ENCODE measurements at regions not wholly inside any gene's neighbourhood (a gene's known extent, or its start where the extent isn't known, plus 50 kb on each side); places are given as distances from the start of the nearest gene placed in this dataset.

DNA sequence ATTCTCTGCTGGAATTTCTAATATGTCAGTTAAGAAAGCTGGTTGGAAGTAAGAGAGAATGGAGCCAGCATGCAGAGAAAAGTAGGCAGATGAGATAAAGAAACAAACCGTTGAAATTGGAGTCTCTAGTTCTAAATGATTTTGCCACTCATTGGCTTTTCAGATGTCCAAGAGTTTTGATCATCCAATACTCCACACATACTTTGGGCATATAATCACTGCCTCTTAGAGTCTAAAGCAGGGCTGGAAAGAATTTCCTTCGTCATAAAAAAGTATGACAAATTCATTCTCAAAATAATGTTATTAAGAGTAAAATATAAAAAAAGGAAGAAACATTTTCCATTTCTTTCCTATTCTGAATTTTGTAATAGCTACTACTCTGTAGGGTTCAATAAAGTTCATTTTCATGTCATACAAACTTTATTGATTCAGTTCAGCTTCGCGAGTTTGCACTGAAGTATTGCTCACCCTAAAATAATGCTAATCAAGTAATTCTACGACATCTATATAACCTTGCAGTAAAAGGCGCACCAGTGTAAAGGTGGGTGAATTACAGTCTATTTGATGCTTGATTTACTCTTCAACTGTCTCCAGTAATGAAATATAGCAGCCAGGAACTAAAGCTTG, 1556.6 kb downstream of the NCAM2 start:
- H3K9me3 ChIP-seq (ENCODE audit: control insufficient read depth, low read length): no peaks in the 10 kb centered on the region
- H3K36me3 ChIP-seq (ENCODE audit: control insufficient read depth, insufficient read depth, low read length): no peaks in the 10 kb centered on the region
- H3K27ac ChIP-seq (ENCODE audit: insufficient read depth, low read depth, low read length, poor library complexity, severe bottlenecking): no peak overlapping the region
- 91% methylated on average over 5 of the region's 6 CpGs for WGBS, 2 experiments
- H3K4me1 ChIP-seq (ENCODE audit: control insufficient read depth, insufficient read depth, low read length): no peaks in the 10 kb centered on the region
- H3K27me3 ChIP-seq (ENCODE audit: control insufficient read depth, insufficient read depth, low read length, poor library complexity, severe bottlenecking): no peaks in the 10 kb centered on the region
- H3K4me3 ChIP-seq (ENCODE audit: insufficient read depth, low read depth, low read length): no peak overlapping the region

DNA sequence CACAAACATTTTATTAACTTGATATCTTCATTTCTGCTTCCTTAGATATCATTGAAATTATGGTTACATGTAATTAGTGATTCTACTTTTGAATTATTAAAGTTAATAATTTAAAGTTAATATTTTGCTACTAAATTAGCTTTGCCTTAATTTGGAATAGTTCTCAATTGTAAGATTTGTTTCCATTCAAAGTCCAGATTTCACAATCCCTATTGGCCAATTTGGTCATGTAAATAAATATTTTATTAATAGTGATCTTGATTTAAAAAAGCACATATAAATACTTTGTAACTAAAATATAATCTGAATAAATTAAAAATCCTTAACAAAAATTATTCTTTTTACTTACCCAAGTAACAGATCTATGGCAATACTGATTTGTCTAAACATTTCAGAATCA, 1558.6 kb downstream of the NCAM2 start:
- no peak overlapping the region for H3K27ac ChIP-seq (ENCODE audit: insufficient read depth, low read depth, low read length, poor library complexity, severe bottlenecking)
- H3K4me1 ChIP-seq (ENCODE audit: control insufficient read depth, insufficient read depth, low read length): no peaks in the 10 kb centered on the region
- H3K9me3 ChIP-seq (ENCODE audit: control insufficient read depth, low read length): no peaks in the 10 kb centered on the region
- no peak overlapping the region for H3K4me3 ChIP-seq (ENCODE audit: insufficient read depth, low read depth, low read length)
- H3K27me3 ChIP-seq (ENCODE audit: control insufficient read depth, insufficient read depth, low read length, poor library complexity, severe bottlenecking): no peaks in the 10 kb centered on the region
- no peaks in the 10 kb centered on the region for H3K36me3 ChIP-seq (ENCODE audit: control insufficient read depth, insufficient read depth, low read length)

DNA sequence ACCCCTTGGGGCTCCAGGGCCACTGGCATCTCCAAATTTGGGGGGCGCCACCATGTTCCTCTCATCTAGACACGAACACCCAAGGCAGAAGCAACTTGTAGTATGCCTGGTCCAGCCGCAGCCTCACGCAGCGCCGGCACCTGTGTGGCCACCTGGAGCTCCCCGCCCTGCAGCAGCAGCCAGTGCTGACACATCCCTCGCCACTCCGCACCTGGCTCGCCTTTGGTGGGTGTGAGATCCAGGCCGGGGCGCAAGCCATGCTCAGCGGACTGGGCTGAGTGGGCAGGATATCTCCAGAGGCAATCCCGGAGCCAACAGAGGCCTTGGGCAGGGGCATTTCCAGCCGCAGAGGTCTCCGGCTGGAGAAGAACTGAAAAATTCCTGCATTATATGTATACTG, 1563.7 kb downstream of the NCAM2 start:
- 87 to 89% methylated on average over 16 of the region's 16 CpGs for WGBS, 2 experiments
- H3K9me3 ChIP-seq (ENCODE audit: control insufficient read depth, low read length): no peaks in the 10 kb centered on the region
- H3K4me1 ChIP-seq (ENCODE audit: control insufficient read depth, insufficient read depth, low read length): no peaks in the 10 kb centered on the region
- H3K36me3 ChIP-seq (ENCODE audit: control insufficient read depth, insufficient read depth, low read length): no peaks in the 10 kb centered on the region
- H3K27me3 ChIP-seq (ENCODE audit: control insufficient read depth, insufficient read depth, low read length, poor library complexity, severe bottlenecking): no peaks in the 10 kb centered on the region
- H3K27ac ChIP-seq (ENCODE audit: insufficient read depth, low read depth, low read length, poor library complexity, severe bottlenecking): no peak overlapping the region
- H3K4me3 ChIP-seq (ENCODE audit: insufficient read depth, low read depth, low read length): no peak overlapping the region

DNA sequence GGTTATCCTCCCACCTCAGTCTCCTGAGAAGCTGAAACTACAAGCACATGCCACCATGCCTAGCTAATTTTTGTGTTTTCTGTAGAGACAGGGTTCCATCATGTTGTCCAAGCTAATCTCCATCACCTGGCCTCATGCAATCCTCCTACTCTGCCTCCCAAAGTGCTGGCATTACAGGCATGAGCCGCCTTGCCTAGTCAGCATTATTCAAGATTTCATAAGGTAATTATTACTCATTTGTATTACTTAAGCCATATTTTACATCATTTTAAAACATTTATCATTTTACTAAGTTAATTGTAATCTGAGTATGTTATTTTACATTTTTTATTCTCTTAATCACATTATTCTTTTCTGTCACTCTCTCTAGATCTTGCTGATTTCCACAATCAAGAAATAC, 1575.6 kb downstream of the NCAM2 start:
- WGBS, 2 experiments: 88 to 100% methylated on average over 1 of the region's 1 CpG
- Histone ChIP-seq H3K4me1 (ENCODE audit: control insufficient read depth, insufficient read depth, low read length) (peaks cover 3% of the 10 kb centered on the region), H3K27ac (ENCODE audit: insufficient read depth, low read depth, low read length, poor library complexity, severe bottlenecking) (no peak overlapping the region), H3K4me3 (ENCODE audit: insufficient read depth, low read depth, low read length) (no peak overlapping the region), H3K36me3 (ENCODE audit: control insufficient read depth, insufficient read depth, low read length) (no peaks in the 10 kb centered on the region), H3K27me3 (ENCODE audit: control insufficient read depth, insufficient read depth, low read length, poor library complexity, severe bottlenecking) (peaks cover 15% of the 10 kb centered on the region), H3K9me3 (ENCODE audit: control insufficient read depth, low read length) (no peaks in the 10 kb centered on the region)

DNA sequence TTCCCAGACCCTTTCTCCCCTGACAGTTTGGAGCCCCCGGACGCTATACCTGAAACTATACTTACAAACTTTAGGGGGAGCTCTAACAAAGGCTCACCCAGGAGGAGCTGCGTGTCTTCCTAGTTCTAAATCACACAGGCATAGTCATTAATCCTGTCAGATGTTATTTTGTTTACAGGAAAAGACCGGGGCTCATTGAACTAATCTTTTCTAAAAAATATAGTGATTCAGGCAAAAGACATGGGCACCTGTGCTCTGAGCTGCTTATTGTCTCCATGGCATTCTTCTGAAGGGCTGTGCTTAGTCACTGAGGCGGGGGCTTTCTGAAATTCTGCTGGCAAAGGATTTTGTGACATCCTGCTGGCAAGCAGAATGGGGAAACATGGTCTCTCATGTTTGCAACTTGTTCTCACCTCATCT, 1577.0 kb downstream of the NCAM2 start:
- H3K27me3 ChIP-seq (ENCODE audit: control insufficient read depth, insufficient read depth, low read length, poor library complexity, severe bottlenecking): peaks cover 15% of the 10 kb centered on the region
- H3K4me1 ChIP-seq (ENCODE audit: control insufficient read depth, insufficient read depth, low read length): peaks cover 3% of the 10 kb centered on the region
- no peak overlapping the region for H3K4me3 ChIP-seq (ENCODE audit: insufficient read depth, low read depth, low read length)
- H3K36me3 ChIP-seq (ENCODE audit: control insufficient read depth, insufficient read depth, low read length): no peaks in the 10 kb centered on the region
- WGBS, 2 experiments: 6 to 10% methylated on average over 5 of the region's 5 CpGs
- H3K27ac ChIP-seq (ENCODE audit: insufficient read depth, low read depth, low read length, poor library complexity, severe bottlenecking): peak overlapping the region; percentile 6
- H3K9me3 ChIP-seq (ENCODE audit: control insufficient read depth, low read length): no peaks in the 10 kb centered on the region

DNA sequence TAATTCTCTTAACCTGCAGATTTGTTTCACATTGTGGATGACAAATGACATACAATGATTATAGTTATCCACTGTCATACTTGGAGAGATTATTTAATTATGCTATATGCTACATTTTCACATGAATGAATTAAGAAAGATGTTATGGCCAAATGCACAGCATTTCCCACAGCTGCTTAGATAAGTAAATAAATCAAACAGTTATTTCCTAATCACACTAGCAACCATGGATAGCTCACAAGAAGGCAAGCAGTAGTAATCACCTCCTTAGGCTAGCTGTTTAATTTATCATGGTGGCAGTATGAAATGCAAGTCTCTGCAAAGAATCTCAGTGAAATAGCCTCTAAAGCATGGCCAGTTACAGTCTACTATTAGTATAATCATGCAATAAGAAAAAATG, 1581.5 kb downstream of the NCAM2 start:
- no peak overlapping the region for H3K4me3 ChIP-seq (ENCODE audit: insufficient read depth, low read depth, low read length)
- peaks cover 2% of the 10 kb centered on the region for H3K4me1 ChIP-seq (ENCODE audit: control insufficient read depth, insufficient read depth, low read length)
- H3K27me3 ChIP-seq (ENCODE audit: control insufficient read depth, insufficient read depth, low read length, poor library complexity, severe bottlenecking): peaks cover 7% of the 10 kb centered on the region
- no peaks in the 10 kb centered on the region for H3K36me3 ChIP-seq (ENCODE audit: control insufficient read depth, insufficient read depth, low read length)
- H3K9me3 ChIP-seq (ENCODE audit: control insufficient read depth, low read length): no peaks in the 10 kb centered on the region
- H3K27ac ChIP-seq (ENCODE audit: insufficient read depth, low read depth, low read length, poor library complexity, severe bottlenecking): no peak overlapping the region

DNA sequence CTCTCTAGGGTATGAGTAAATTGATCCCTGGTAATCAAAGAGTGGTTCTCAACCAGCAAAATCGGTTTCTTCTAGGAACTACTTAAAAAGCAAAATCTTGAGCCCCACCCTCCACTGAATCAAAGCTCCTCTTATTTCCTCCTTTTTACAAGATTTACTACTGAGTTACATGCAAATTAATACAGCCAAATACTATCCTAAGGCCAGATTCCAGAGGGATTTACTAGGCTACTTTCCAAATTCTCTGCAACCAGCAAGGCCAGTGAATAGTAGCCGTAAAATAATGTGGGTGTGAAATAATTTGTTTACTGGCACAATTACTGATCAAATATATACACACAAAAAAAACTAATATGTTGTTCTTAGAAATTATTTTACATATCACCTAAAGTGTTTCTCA, 1583.8 kb downstream of the NCAM2 start:
- H3K27ac ChIP-seq (ENCODE audit: insufficient read depth, low read depth, low read length, poor library complexity, severe bottlenecking): no peak overlapping the region
- H3K4me3 ChIP-seq (ENCODE audit: insufficient read depth, low read depth, low read length): no peak overlapping the region
- no peaks in the 10 kb centered on the region for H3K9me3 ChIP-seq (ENCODE audit: control insufficient read depth, low read length)
- H3K27me3 ChIP-seq (ENCODE audit: control insufficient read depth, insufficient read depth, low read length, poor library complexity, severe bottlenecking): no peaks in the 10 kb centered on the region
- no peaks in the 10 kb centered on the region for H3K4me1 ChIP-seq (ENCODE audit: control insufficient read depth, insufficient read depth, low read length)
- H3K36me3 ChIP-seq (ENCODE audit: control insufficient read depth, insufficient read depth, low read length): no peaks in the 10 kb centered on the region
- WGBS, 2 experiments: 89 to 95% methylated on average over 1 to 2 of the region's 2 CpGs

DNA sequence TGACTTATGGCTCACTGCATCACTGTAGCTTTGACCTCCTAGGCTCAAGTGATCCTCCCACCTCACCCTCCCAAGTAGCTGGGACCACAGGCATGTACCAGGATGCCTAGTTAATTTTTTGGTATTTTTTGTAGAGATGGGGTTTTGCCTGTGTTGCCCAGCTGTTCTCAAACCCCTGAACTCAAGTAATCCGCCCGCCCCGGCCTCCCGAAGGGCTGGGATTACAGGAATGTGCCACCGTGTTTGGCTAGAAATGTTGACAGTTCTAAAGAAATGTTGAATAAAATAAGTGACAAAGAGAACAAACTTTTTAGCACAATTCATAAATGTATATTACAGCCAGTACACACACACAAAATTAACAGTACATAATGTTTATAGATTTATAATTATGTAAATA, 1586.1 kb downstream of the NCAM2 start:
- WGBS, 2 experiments: 95% methylated on average over 5 of the region's 5 CpGs
- Histone ChIP-seq H3K4me3 (ENCODE audit: insufficient read depth, low read depth, low read length) (no peak overlapping the region), H3K9me3 (ENCODE audit: control insufficient read depth, low read length) (no peaks in the 10 kb centered on the region), H3K4me1 (ENCODE audit: control insufficient read depth, insufficient read depth, low read length) (no peaks in the 10 kb centered on the region), H3K36me3 (ENCODE audit: control insufficient read depth, insufficient read depth, low read length) (no peaks in the 10 kb centered on the region), H3K27me3 (ENCODE audit: control insufficient read depth, insufficient read depth, low read length, poor library complexity, severe bottlenecking) (no peaks in the 10 kb centered on the region), H3K27ac (ENCODE audit: insufficient read depth, low read depth, low read length, poor library complexity, severe bottlenecking) (no peak overlapping the region)

DNA sequence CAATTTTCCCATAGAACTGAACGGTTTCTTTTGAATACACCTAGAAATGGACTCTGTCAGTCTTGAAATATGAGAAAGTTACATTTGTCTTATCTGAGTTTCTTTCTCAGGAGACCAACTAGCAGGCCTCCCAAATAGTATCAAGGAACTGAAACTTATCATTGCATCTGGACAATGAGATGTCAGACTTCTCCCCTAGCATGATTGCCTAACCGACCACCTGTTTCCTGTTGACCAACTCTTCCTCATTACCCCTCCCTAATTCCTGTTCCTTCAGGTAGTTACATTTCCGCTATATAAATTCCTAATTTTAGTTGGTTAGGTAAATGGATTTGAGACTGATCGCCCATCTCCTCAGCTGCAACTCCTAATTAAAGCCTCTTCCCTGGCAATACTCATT, 1587.3 kb downstream of the NCAM2 start:
- Histone ChIP-seq H3K9me3 (ENCODE audit: control insufficient read depth, low read length) (no peaks in the 10 kb centered on the region), H3K27me3 (ENCODE audit: control insufficient read depth, insufficient read depth, low read length, poor library complexity, severe bottlenecking) (no peaks in the 10 kb centered on the region), H3K4me1 (ENCODE audit: control insufficient read depth, insufficient read depth, low read length) (no peaks in the 10 kb centered on the region), H3K36me3 (ENCODE audit: control insufficient read depth, insufficient read depth, low read length) (no peaks in the 10 kb centered on the region), H3K27ac (ENCODE audit: insufficient read depth, low read depth, low read length, poor library complexity, severe bottlenecking) (no peak overlapping the region), H3K4me3 (ENCODE audit: insufficient read depth, low read depth, low read length) (no peak overlapping the region)
- WGBS, 2 experiments: 89 to 95% methylated on average over 4 of the region's 4 CpGs

DNA sequence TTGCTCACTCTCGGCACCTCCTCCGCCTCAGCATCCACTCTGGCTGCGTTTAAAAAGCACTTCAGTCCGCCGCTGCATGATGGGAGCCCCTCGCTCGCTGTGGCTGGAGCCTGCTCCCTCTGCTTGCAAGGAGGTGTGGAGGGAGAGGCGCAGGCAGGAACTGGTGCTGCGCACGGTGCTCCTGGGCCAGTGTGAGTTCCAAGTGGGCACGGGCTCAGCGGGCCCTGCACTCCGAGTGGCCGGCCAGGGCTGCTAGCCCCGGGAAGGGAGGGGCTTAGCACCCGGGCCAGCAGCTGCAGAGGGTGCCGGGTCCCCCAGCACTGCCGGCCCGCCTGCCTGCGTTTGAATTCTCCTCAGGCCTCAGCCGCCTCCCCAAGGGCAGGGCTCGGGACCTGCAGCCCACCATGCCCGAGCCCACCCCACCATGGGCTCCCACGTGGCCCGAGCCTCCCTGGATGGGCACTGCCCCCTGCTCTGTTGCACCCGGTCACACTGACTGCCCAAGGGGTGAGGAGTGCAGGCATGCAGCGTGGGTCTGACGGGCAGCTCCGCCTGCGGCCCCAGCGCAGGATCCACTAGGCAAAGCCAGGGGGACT, 1599.5 kb downstream of the NCAM2 start:
- Histone ChIP-seq H3K9me3 (ENCODE audit: control insufficient read depth, low read length) (no peaks in the 10 kb centered on the region), H3K4me1 (ENCODE audit: control insufficient read depth, insufficient read depth, low read length) (no peaks in the 10 kb centered on the region), H3K36me3 (ENCODE audit: control insufficient read depth, insufficient read depth, low read length) (no peaks in the 10 kb centered on the region), H3K27me3 (ENCODE audit: control insufficient read depth, insufficient read depth, low read length, poor library complexity, severe bottlenecking) (no peaks in the 10 kb centered on the region), H3K4me3 (ENCODE audit: insufficient read depth, low read depth, low read length) (no peak overlapping the region), H3K27ac (ENCODE audit: insufficient read depth, low read depth, low read length, poor library complexity, severe bottlenecking) (no peak overlapping the region)
- 89 to 90% methylated on average over 31 of the region's 31 CpGs for WGBS, 2 experiments

DNA sequence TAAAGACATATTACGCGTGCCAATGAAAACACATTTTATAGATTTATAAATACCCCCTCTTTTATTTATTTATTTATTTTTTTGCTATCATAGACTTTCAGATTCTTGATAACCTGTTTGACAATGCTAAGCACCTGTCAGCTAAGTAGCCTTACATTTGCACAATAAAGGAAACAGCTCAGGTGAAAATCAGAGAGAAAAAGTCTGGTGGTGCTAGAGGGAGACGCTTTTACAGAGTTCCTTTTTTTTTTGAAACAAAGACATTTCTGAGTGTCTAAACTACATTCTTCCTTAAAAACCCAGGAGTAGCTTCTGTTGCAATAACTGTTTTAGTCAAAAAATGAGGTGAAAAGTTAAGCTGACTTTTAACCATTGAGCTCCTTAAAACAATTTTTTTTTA, 1611.6 kb downstream of the NCAM2 start:
- H3K27ac ChIP-seq (ENCODE audit: insufficient read depth, low read depth, low read length, poor library complexity, severe bottlenecking): no peak overlapping the region
- 93% methylated on average over 3 of the region's 3 CpGs; no CpG with 5 or more reads in 1 of the 2 experiments for WGBS, 2 experiments

More for the DNA sequence above, 1611.6 kb downstream of the NCAM2 start:
- Histone ChIP-seq H3K27me3 (ENCODE audit: control insufficient read depth, insufficient read depth, low read length, poor library complexity, severe bottlenecking) (no peaks in the 10 kb centered on the region), H3K36me3 (ENCODE audit: control insufficient read depth, insufficient read depth, low read length) (no peaks in the 10 kb centered on the region), H3K9me3 (ENCODE audit: control insufficient read depth, low read length) (no peaks in the 10 kb centered on the region), H3K4me3 (ENCODE audit: insufficient read depth, low read depth, low read length) (no peak overlapping the region), H3K4me1 (ENCODE audit: control insufficient read depth, insufficient read depth, low read length) (no peaks in the 10 kb centered on the region)

Data from ectodermal cell (in vitro differentiated cells).